Vagina (tissue), 2 donors: ENCODE measurements at regions not wholly inside any gene's neighbourhood (a gene's known extent, or its start where the extent isn't known, plus 50 kb on each side); places are given as distances from the start of the nearest gene placed in this dataset.

Source experiments
- CTCF ChIP-seq, 3 experiments: fragments of 450-650 bp in 2 of 3; fragments of 200-600 bp in 1 of 3; sonication (generic) in 1 of 3; IDR thresholded peaks; one replicate each; pipeline ENCODE4 v1.5.1; 2017 to 2019; ENCODE audit warnings: antibody characterized with exemption in 3 of 3, mild to moderate bottlenecking in 2 of 3, moderate library complexity in 2 of 3
- POLR2A ChIP-seq, 2 donors: fragments of 450-650 bp; IDR thresholded peaks; one replicate each; pipeline ENCODE4 v1.6.1; 2017; ENCODE audit warnings: antibody characterized with exemption in 2 of 2, mild to moderate bottlenecking in 2 of 2, moderate library complexity in 2 of 2

DNA sequence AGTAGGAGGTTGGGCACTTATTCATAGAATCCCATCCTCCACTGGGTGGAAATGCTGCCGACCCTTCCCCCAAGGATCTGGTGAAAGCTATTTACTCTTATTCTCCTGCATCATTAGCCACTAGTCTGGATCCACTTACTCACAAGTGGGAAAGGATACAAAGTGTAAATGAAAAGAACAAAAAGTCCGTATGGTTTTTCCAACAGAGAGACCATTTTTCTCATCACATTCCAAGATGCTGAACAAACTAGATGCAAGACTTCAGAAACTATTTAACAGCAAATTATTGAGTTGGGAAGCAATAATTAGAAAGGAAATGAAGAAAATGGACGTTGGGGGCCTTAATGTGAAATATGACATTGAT is 242.4 kb upstream of the GLI3 start:
- TF ChIP-seq CTCF (IDR thresholded peaks at IDR 0.05) (no peak), POLR2A (IDR thresholded peaks at IDR 0.05) (no peak)
